HG03354 (cell line): ENCODE measurements at regions not wholly inside any gene's neighbourhood (a gene's known extent, or its start where the extent isn't known, plus 50 kb on each side); places are given as distances from the start of the nearest gene placed in this dataset.

Experiments used
- ATAC-seq: cut with Tn5 transposase; IDR thresholded peaks from one replicate; pipeline ENCODE4 v1.9.1; 2021; ENCODE audit warnings: mild to moderate bottlenecking; ENCODE audit not compliant: unreplicated experiment, poor library complexity, severe bottlenecking

DNA sequence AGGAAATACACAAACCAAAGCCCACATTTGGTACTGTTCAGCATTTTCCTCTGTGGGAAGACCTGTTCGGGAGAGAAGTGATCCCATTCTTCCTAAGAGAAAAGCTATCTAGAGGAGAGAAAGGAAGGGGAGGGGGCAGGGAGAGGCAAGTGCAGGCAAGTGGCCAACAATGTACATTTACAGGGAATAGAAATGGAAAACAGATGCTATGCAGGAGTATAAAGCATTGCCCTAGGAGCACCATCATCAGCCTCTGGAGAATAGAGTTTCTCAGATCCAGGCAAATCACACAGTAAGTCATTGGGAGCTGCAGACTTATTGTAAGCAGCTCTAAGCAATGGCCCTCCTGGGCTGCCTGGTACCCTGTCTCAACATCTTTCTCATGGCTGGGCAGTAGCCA lies 424.4 kb upstream of the AUTS2 start:
- no peak for ATAC-seq

DNA sequence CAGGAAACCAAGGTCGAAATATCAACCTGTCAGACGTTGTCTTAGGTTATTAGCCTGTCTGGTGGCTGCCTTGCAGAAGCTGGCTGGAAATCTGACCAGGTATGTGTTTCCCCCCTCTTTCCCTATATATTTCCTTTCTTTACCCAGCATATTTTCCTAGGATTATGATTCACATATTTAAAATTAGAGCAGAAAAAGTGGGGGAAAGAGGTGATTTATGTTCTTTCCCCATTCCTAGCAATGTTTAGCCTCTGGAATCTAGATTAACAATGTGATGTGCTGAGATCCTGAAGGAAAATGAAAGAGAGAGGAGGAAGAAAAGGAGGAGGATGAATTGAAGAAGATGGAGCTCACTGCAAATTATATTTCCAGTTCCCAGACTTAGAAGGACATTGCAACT lies 421.4 kb upstream of the AUTS2 start:
- ATAC-seq: no peak

DNA sequence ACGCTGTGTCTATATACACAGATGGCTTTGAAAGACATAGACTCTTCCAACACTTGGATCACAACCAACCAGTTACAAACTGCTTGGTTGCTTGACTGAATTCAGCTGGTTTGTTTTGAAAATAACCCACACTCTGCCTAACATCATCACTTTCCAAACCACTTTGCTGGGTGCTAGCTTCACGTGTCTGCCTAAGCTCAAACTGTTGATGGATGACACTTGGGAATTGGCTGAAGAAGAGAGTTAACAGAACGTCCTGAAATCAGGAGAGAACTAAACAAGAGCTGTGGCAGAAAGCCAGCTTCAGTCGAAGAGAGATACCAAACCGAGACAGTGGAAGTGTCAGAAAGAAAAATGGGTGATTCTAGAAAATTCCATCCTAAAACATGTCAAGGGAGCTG lies 420.8 kb upstream of the AUTS2 start:
- ATAC-seq: no peak

DNA sequence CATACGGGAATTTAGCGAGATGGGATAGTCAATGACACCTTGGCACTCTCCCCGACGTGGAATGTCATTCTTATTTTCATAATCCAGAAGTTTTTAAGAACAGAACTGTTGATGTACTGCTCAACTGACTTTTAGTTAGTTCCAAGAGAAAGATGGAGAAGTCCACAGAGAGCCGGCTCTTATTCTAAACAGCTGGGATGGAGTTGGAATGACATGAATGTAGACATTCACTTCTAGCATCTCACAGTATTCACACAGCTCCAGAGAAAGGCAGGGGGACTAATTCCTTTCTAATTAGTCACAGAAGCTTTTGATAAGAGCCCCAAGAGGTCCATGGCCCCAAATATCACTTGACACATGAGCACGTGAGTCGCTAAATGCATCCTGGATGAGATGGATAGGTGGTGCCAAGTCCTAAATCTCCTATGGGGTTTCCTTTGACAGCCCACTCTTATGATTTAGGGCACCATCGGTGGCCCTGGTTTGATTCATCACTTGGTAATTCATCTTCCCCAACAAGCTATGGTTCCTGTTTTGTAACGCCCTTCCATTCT lies 420.3 kb upstream of the AUTS2 start:
- ATAC-seq: no peak

DNA sequence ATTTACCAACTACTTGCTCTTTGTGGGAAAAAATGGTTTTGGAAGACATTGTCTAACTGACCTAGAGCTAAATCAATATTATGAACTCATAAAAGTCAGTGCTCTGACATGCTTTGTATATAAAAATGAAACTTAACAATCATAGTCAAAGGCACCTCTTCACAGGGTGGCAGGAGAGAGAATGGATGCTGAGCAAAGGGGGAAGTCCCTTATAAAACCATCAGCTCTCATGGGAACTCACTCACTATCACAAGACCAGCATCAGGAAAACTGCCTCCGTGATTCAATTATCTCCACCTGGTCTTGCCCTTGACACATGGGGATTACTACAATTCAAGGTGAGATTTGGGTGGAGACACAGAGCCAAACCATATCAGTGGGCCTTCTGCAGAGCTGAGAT lies 417.6 kb upstream of the AUTS2 start:
- ATAC-seq: no peak

DNA sequence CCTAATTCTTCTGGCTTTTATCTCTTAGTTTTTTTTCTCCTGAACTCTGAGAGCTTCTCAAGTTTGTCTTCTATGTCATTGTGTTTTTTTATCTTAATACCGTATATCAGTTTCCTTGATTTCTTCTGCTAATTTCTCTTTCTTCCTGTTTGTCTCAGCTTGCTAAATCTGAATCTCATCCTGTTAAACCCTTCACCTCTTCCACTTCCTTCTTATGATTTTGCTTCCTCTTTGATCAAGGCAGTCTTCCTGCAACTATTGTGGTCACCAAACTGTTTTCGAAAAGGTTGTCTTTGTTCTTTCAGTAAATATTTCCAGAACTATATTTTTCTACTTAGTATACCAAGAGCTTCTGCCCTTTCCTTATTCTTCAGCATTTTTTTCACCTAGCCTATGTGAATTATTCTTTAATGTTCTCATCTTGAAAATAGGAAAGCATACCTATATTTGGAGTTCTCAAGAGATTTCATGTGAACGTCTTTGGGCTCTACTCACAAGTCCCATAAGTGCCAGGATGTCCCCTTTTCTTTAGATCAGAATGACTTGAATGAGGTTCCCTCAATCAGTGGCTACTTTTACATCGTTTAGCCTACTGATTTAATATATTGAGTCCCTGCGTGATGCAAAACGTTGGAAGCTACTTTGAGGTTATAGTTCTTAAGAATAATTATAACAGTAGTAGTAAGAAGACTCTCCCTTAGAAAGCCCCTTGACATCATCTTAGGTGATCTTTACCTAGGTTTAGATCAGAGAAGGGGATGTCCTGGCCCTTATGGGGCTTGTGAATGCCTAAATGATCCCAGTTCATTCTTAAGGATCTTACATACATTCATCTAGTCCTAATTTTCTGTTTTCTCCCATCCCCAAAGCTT lies 415.4 kb upstream of the AUTS2 start:
- no peak for ATAC-seq

DNA sequence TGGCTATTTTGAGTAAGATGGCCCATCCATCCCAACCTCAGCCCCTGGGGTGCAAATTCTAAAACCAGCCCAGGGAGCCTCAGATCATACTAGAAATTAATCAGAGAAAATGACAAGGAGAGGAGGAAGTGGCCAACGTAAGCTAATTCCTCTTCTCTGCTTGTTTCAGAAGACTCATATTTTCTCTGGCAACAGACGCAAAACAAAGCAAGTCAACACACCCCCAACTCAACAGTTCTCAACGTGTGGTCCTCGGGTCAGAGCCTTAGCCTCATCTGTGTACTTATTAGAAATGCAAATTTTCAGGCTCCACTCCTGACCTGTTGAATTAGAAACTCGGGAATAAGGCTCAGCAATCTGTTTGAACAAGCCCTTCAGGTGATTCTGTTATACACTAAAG lies 413.9 kb upstream of the AUTS2 start:
- ATAC-seq: no peak

DNA sequence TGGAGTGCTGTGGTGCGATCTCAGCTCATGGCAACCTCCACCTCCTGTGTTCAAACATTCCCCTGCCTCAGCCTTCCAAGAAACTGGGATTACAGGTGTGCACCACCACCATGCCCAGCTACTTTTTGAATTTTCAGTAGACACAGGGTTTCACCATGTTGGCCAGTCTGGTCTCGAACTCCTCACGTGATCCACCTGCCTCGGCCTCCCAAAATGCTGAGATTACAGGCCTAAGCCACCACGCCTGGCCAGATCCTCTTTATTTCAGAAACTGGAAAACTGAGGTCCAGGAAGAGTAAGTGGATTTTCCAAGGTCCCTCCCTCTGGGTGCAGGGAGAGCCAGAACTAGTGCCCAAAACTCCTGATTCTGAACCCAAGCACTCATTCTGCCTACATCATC lies 413.1 kb upstream of the AUTS2 start:
- no peak for ATAC-seq

DNA sequence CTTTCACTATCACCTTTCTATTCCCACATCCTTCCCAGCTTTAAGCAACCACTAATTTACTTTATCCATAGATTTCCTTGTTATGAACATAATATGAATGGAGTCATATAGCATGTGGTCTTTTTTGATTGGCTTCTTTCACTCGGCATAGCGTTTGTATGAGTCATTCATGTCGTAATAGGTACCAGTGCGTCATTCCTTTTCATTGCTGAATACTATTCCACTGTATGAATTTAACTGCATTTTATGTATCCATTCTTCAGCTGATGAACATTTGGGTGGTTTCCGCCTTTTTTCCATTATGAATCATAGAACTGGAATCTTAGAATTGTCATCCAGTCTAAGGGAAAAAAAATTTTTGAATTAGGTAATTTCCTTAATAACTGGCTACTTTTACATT lies 411.3 kb upstream of the AUTS2 start:
- no peak for ATAC-seq

DNA sequence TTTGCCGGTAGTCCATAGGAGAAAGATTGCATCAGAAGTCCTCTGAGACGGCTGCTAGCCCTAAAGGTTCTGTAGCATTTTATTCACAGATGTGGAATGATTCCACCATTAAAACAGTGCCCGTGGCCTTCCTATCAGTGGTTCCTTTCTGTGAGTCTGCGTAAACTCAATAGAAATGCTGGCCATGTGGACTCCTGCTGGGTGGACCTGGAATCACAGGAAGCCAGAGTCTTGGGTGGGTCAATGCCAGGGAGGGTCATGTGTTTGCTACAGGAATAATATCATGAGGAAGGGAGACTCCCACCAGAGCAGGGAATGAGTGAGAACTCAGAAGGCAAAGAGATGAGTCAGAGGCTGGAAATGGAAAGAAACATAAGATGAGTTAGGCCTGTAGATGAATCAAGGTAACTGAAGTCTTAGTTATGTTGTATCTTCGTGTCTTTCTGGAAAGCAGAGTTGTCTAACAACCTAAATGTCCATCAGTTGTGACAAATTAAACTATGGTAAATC lies 410.4 kb upstream of the AUTS2 start:
- ATAC-seq: no peak

DNA sequence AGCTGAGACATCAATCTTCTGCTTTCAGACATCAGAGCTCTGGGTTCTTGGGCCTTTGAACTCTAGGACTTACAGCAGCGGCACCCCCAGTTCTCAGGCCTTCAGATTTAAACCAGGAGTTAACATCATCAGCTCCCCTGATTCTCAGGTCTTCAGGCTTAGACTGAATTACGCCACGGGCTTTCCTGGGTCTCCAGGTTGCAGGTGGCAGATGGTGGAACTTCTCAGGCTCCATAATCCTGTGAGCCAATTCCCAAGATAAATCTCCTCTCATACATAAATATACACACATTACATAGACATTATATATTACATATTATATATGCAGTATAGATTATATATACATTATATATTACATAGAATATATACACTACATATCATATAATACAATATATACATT lies 408.9 kb upstream of the AUTS2 start:
- ATAC-seq: no peak

DNA sequence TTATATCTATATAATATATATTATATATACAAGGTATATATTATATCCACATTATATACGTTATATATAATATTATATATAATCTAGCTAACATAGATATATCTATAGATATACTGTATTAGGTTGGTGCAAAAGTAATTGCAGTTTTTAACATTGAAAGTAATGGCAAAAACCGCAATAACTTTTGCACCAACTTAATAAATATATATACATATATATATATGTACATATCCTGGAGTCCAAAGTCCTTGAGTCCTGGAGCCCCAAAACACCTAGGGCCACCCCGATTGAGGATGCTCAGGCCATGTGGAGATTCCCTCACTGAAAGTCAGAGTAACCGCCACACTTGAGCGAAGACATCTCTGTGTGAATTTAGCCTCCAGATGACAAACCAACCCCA lies 408.2 kb upstream of the AUTS2 start:
- ATAC-seq: no peak

DNA sequence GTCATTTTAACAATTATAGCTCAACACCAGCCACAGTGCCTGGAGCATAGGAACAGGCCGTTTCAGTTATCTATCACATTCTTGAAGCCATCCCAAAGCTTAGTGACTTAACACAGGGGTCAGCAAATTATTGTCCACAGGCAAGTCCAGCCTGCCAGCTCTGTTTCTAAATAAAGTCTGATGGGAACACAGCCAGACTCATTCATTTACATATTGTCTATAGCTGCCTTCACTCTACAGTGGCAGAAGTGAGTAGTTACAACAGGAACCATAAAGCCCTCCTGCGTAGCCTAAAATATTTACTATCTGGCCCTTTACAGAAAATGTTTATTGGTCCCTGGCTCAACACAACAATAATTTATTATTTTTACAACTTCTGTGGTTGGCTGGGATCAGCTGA lies 407.5 kb upstream of the AUTS2 start:
- ATAC-seq: no peak

DNA sequence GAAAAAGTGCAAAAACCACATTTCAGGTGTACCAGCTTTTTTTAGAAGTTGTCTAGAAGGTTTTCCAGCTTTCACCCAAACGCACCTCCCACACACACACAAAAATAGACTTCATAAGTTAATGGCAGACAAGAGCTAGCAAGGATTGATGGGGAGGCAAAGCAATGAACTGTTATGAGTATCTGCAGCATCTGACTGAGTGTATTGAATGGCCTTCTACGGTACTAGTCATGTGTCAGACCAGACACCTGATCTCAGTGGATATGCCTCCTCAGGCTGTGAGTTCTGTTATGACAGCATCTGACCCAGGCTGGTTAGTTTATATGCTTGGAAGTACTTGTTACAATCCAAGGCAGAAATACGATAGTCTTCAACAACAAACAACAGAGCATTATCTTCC lies 406.1 kb upstream of the AUTS2 start:
- no peak for ATAC-seq

DNA sequence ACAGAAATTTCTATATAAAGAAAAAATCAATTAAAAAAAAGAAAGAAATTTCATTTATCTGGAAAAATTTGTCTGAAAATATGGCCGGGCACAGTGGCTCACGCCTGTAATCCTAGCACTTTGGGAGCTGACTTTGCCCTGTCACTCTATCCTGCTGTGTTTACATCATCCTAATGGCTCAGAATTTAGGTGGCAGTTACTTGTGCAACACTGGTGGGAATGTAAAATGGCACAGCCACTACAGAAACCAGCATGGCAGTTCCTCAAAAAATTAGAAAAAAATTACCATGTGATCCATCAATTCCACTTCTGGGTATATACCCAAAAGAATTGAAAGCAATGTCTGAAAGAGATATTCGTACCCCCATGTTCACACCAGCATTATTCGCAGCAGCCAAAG lies 405.2 kb upstream of the AUTS2 start:
- ATAC-seq: no peak

DNA sequence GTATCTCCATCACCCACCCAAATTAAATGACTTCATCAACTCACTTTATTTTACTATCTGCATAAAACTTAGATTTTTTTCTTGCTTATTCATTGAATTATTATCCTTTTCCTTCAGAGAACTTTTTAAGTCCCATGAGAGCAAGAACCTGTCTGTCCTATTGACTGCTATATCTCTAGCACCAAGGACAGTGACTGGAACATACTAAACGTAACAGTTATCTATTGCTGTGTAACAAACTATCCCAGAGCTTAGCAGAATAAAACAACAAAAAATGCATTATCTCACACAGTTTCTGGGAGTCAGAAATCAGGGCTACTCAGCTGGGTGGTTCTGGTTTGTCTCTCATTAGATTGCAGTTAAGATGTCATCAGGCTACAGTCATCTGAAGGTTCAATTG lies 401.7 kb upstream of the AUTS2 start:
- ATAC-seq: no peak

DNA sequence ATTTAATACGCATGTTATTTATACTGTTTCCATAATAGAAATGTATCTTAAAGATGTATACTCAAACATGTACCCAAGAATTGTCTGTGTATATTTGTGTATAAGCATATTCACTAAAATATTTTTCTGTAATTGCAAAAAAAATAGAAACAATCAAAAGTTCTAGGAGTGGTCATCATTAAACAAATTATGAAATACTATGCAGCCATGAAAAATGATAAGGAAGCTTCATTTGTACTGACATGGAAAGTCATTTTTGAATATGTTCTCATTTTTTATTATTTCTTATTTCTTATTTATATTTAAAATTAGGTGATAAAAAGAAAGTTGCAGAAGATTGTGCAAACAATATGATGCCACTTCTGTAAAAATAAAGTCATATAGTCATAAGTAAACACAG lies 400.0 kb upstream of the AUTS2 start:
- ATAC-seq: no peak

DNA sequence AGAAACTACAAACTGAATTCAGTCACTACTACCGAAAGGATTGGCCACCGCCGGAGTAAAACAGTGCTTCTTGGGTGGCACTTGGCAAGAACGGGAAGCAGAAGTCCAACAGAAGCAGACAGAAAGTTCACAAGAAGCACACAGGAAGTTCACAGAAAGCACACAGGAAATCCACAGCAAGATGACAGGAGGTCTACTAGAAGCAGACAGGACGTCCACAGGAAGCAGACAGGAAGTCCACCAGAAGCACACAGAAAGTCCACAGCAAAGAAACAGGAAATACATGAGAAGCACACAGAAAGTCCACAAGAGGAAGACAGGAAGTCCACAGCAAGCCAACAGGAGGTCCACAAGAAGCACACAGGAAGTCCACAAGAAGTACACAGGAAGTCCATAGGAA lies 399.2 kb upstream of the AUTS2 start:
- no peak for ATAC-seq

DNA sequence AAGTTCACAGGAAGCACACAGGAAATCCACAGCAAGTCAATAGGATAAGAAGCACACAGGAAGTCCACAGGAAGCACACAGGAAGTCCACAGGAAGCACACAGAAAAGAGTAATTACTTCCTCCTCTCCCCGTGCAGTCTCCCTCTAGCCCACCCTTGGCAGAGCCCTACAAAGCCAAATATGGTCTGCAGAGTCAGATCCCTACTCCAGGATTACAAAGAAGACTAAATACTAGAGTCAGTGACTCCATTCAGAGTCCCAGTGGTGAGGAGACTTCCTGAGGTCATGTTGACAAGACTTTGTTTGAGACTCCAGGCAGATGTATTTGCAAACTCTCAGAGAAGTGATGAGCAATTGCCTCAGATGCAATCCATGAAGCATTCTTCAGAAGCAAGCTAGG lies 398.6 kb upstream of the AUTS2 start:
- ATAC-seq: no peak

DNA sequence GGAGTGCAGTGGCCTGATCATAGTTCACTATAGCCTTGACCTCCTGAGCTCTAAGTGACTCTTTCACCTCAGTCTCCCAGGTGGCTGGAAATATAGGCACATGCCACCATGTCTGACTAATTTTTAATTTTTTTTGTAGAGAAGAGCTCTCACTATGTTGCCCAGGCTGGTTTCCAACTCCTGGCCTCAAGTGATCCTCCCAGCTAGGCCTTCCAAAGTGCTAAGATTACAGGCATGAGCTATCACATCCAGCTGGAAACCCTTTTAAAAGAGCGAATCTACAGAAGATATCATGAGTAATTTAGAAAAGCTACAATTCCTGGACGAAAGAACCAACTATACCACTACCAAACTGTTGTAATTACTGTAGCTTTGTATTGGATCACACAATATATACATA lies 394.4 kb upstream of the AUTS2 start:
- no peak for ATAC-seq

DNA sequence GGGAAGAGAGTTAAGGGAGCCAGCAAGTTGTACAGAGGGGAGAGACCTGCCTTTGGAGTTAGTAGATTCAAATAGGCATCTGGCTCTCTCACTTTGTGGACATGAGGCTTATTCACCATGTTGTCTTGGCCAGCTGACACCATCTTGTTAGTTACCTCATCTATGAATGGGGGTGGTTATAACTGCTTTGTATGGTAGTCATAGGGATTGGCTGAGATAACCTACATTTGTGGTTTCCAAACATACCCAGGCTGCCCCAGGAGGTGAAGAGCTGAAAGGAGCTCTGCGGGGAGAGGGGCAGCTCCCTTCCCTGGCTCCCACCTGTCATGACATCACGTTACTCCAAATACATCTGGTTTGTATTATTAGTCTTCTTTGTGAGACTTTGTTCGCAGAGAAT lies 393.3 kb upstream of the AUTS2 start:
- ATAC-seq: no peak

DNA sequence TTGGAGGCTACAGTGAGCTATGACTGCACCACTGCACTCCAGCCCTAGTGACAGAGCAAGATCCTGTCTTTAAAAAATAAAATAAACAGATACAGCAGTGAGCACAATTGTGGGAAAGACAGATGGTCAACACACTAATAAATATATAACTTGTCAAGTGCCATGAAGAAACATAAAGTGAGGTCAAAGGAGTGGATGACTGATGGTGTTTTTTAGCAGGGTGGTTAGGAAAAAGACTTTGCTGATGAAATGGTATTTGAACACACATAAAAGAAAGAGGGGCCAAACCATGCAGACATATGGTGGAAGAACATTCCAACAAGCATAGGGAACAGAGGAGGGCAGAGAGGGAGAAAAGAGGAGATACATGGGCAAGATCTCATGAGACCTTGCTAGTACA lies 392.7 kb upstream of the AUTS2 start:
- ATAC-seq: no peak
